GM20000 (cell line): ENCODE measurements at regions not wholly inside any gene's neighbourhood (a gene's known extent, or its start where the extent isn't known, plus 50 kb on each side); places are given as distances from the start of the nearest gene placed in this dataset.

Experiments
- DNase-seq: peaks from one replicate; pipeline ENCODE4 v3.0.0; 2012; ENCODE audit warnings: low spot score
- TF ChIP-seq, protein P1 (sequence below): IDR thresholded peaks from 2 replicates; pipeline ENCODE4 v1.5.1; 2012; ENCODE audit warnings: mild to moderate bottlenecking, control low read depth; ENCODE audit errors: extremely low read depth, missing control alignments

DNA sequence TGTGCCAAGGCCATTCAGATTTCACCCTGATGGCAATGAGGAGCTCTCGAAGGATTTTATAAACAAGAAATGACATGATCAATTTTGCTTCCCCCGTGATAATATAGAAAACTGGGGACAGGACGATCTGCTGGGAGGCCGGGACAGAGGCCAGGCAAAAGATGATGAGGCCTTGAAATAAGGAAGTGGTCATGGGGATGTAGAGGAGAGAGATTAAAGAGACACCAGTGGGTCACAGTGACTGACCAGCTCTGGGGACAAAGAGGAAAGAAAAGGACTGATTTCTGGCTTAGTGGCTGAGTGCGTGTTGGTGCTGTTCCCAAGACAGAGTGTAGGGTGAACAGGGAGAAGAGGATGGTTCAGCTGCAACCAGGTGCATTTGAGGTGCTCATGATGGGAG is 68.7 kb upstream of the FLT1 start:
- TF ChIP-seq, protein P1, sequence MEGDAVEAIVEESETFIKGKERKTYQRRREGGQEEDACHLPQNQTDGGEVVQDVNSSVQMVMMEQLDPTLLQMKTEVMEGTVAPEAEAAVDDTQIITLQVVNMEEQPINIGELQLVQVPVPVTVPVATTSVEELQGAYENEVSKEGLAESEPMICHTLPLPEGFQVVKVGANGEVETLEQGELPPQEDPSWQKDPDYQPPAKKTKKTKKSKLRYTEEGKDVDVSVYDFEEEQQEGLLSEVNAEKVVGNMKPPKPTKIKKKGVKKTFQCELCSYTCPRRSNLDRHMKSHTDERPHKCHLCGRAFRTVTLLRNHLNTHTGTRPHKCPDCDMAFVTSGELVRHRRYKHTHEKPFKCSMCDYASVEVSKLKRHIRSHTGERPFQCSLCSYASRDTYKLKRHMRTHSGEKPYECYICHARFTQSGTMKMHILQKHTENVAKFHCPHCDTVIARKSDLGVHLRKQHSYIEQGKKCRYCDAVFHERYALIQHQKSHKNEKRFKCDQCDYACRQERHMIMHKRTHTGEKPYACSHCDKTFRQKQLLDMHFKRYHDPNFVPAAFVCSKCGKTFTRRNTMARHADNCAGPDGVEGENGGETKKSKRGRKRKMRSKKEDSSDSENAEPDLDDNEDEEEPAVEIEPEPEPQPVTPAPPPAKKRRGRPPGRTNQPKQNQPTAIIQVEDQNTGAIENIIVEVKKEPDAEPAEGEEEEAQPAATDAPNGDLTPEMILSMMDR = no peak
- DNase-seq = no peak

GRCh38 chr13:28560612-28561011 is 65.7 kb upstream of the FLT1 start:
- no peak for DNase-seq
- TF ChIP-seq, protein P1 = no peak

GRCh38 chr13:28559636-28560259 is 64.8 kb upstream of the FLT1 start:
- no peak for DNase-seq
- TF ChIP-seq, protein P1 = no peak

DNA sequence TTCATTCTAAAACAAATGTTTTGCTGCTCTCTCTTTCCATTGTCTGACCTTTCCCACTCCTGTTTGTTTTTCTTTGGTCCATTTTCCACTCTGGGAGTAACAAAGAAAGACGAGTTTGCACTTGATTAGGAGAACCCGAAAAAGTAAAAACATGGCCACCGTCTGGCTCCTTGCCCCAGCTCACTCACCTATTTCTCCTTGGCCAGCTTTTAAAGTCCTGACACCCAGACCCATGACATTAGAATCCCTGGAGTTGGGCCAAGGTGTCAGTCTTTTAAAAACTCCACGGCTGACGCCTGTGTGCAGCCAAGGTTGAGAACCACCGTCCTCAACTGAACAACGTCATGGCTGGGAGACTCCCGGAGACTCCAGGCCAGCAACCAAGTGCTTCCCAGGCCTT is 63.6 kb upstream of the FLT1 start:
- TF ChIP-seq, protein P1 = no peak
- DNase-seq = no peak

- DNase-seq = no peak
- TF ChIP-seq, protein P1 = no peak
Measured at GRCh38 chr13:28557725-28558520, 63.0 kb upstream of the FLT1 start.

DNA sequence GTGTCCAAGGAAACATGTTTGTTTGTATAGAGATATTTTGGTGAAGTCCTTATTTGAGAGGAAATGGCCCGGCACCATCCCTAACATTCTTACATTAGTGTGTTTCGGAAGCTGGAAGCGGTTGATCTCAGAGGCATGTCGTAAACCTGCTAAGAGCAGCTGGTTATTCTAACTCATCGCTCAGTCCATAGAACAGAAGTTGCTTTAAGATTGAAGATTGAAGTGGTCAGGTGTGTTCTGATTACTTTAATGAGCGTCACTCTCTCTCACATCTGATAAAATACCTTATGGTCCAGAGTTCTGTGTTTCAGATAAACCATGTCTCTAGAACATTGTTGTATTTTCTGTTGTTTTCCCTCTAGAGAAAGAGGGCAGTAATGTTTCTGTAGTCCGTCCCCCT is 60.2 kb upstream of the FLT1 start:
- DNase-seq = no peak
- TF ChIP-seq, protein P1 = no peak

DNA sequence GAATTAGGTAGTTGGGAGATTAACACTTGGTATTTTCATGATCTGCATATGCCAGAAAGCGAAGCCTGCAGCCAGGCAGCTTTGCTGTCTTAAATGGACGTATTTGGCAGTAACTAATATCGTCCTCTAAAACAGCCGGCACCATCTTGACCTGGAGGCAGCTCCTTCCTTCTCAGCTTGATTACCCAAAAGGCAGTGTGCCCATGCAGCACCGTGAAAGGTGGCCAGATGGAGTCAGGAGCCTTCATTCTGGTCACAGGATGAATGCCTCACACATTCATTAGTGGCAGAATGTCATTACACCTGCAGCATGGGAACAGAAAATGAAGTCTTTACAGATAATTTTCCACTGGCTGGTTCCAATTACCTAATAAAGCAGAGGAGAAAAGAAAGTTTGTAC is 59.0 kb upstream of the FLT1 start:
- TF ChIP-seq, protein P1 = no peak
- DNase-seq = no peak
